ENCODE measurements at regions not wholly inside any gene's neighbourhood (a gene's known extent, or its start where the extent isn't known, plus 50 kb on each side); places are given as distances from the start of the nearest gene placed in this dataset.
"Not testable (repeated sequence)": the region's sequence is repeated elsewhere in the genome, so short reads cannot be mapped to it uniquely, and the experiment has no call there.

DNA sequence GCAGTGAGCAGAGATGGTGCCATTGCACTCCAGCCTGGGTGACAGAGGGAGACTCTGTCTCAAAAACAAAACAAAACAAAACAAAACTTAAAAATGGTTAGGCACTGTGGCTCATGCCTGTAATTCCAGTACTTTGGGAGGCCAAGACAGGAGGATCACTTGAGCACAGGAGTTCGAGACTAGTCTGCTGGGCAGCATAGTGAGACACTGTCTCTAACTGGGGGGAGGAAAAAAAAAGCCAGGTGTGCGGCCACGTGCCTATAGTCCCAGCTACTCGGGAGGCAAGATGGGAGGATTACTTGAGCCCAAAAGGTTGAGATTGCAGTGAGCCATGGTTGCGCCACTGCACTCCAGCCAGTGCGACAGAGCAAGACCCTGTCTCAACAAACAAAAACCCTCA is 105.5 kb upstream of the TPTE start:
- TF ChIP-seq POLR2A (IDR thresholded peaks at IDR 0.05), result not testable (repeated sequence)
- TF ChIP-seq, protein P1, sequence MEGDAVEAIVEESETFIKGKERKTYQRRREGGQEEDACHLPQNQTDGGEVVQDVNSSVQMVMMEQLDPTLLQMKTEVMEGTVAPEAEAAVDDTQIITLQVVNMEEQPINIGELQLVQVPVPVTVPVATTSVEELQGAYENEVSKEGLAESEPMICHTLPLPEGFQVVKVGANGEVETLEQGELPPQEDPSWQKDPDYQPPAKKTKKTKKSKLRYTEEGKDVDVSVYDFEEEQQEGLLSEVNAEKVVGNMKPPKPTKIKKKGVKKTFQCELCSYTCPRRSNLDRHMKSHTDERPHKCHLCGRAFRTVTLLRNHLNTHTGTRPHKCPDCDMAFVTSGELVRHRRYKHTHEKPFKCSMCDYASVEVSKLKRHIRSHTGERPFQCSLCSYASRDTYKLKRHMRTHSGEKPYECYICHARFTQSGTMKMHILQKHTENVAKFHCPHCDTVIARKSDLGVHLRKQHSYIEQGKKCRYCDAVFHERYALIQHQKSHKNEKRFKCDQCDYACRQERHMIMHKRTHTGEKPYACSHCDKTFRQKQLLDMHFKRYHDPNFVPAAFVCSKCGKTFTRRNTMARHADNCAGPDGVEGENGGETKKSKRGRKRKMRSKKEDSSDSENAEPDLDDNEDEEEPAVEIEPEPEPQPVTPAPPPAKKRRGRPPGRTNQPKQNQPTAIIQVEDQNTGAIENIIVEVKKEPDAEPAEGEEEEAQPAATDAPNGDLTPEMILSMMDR (IDR thresholded peaks at IDR 0.05), result not testable (repeated sequence)

All from heart left ventricle (tissue), 13 donors.